Ascending aorta (tissue), 2 donors: ENCODE measurements at regions not wholly inside any gene's neighbourhood (a gene's known extent, or its start where the extent isn't known, plus 50 kb on each side); places are given as distances from the start of the nearest gene placed in this dataset.
"Not testable (repeated sequence)": the region's sequence is repeated elsewhere in the genome, so short reads cannot be mapped to it uniquely, and the experiment has no call there.

Experiments
- DNase-seq, 2 donors: peaks; one replicate each; pipeline ENCODE4 v3.0.0-alpha.2; 2019; ENCODE audit warnings: low spot score in 2 of 2
- H3K27ac ChIP-seq, 2 donors: fragments of 200-600 bp; sonication (generic); one replicate each; pipeline ENCODE4 v1.5.1; 2016 to 2017; ENCODE audit warnings: mild to moderate bottlenecking in 1 of 2
- H3K27me3 ChIP-seq: fragments of 200-600 bp; sonication (generic); one replicate; pipeline ENCODE4 v1.5.1; 2017
- H3K36me3 ChIP-seq, 2 donors: fragments of 200-600 bp; sonication (generic); one replicate each; pipeline ENCODE4 v1.5.1; 2016
- H3K4me1 ChIP-seq, 2 donors: fragments of 200-600 bp; sonication (generic); one replicate each; pipeline ENCODE4 v1.5.1; 2016 to 2017; ENCODE audit warnings: mild to moderate bottlenecking in 1 of 2
- H3K4me3 ChIP-seq, 2 donors: fragments of 200-600 bp; sonication (generic); one replicate each; pipeline ENCODE4 v1.5.1; 2016 to 2017; ENCODE audit warnings: mild to moderate bottlenecking in 1 of 2
- H3K9me3 ChIP-seq, 2 donors: fragments of 200-600 bp; sonication (generic); one replicate each; pipeline ENCODE4 v1.5.1; 2016
- CTCF ChIP-seq, 3 experiments: fragments of 200-600 bp in 2 of 3; fragments of 450-650 bp in 1 of 3; sonication (generic) in 2 of 3; IDR thresholded peaks; one replicate each; pipeline ENCODE4 v1.5.1; 2016 to 2019; ENCODE audit warnings: antibody characterized with exemption in 3 of 3, mild to moderate bottlenecking in 1 of 3, moderate library complexity in 1 of 3
- intact Hi-C: fragments of 100-400 bp; cut with DNase I; formaldehyde crosslinking; loops from one replicate; pipeline ENCODE4 v1.15.1; 2023

DNA sequence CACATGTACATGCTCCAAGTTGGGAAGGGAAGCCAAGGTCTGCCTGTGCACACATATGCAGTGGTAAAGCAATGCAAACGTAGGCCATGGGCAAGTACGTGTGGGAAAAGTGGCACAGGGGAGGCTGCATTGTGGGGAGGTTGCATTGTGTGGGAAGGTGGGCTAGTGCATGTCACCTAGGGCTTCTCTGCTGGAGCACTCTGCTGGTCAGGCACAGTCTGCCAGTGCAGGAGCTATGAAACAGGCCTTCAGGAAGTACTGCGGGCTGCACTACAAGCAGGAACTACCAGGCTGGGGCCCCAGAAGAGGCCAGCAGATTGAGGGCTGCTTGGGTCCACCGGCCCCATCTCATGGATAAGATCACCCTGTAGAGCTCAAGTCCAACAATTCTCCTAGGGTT, 1694.6 kb upstream of the CDH6 start:
- H3K4me1 ChIP-seq, result no peaks in the 10 kb centered on the region
- no peak overlapping the region for H3K4me3 ChIP-seq
- no peaks in the 10 kb centered on the region for H3K36me3 ChIP-seq
- intact Hi-C loops, result no loop called here
- no peak overlapping the region for H3K27ac ChIP-seq
- no peak for TF ChIP-seq CTCF (IDR thresholded peaks at IDR 0.05)
- no peaks in the 10 kb centered on the region for H3K27me3 ChIP-seq
- peaks cover 0 to 12% of the 10 kb centered on the region in 2 donors for H3K9me3 ChIP-seq
- no peak for DNase-seq

DNA sequence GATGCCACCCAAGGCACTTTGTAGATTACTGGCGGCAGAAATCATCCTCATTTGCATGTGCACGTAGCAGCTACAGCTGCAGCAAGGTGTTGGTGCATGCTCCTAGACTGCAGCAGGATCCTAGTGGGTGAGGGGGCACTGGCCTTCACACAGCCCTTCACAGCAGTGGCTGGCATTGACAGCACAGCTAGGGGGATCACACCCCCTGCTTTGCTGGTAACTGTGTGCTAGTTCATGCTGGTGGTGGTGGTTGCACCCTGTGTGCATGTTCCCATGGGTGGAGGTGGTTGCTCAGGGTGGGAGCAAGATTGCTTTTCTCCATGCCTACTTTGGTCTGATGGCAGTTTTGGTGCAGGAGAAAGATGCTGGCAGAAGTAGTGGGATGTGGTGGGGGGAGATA, 1695.1 kb upstream of the CDH6 start:
- DNase-seq, result no peak
- TF ChIP-seq CTCF (IDR thresholded peaks at IDR 0.05), result no peak
- no peaks in the 10 kb centered on the region for H3K4me1 ChIP-seq
- no peak overlapping the region for H3K27ac ChIP-seq
- intact Hi-C loops, result no loop called here
- H3K4me3 ChIP-seq, result no peak overlapping the region
- no peaks in the 10 kb centered on the region for H3K36me3 ChIP-seq
- peaks cover 0 to 12% of the 10 kb centered on the region in 2 donors for H3K9me3 ChIP-seq
- H3K27me3 ChIP-seq, result no peaks in the 10 kb centered on the region

DNA sequence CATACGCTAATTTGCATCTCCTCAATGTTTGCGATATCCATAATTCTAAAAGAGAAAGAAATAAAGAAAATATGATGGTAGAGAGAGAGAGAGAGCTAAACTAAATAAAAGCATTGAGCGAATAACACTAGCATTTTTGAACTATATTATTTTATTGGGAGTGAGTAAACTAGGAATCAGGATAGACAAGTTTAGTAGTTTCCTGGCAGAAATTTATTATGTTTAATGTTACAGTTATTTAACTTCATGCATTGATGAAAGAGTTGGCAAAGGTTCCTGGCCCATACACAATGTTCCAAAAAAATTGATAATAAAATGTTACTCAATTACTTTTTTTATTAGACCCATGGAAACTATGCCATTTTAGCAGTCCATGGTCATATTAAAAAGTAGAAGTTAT, 1708.2 kb upstream of the CDH6 start:
- H3K36me3 ChIP-seq, result no peaks in the 10 kb centered on the region
- TF ChIP-seq CTCF (IDR thresholded peaks at IDR 0.05), result no peak
- no peak for DNase-seq

DNA sequence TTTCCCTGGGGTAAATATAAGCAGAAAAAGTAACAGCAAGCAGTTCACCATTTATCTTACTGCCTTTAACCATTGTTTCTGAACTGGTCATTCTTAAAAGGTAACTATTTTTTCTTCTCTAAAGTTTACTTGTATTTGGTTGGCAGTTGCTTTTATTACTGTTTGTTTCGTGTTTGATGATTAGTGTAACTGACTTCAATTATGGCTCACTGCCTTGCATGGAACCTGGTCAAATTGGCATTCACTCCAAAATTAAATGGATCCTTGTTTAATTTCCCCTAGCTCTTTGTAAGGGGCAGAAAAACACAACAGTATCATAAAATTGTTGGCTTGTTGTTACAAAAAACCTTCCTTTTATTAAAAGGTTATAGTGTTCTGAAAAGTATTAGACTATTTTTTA, 1723.9 kb upstream of the CDH6 start:
- Histone ChIP-seq H3K4me3 (no peak overlapping the region), H3K27ac (no peak overlapping the region), H3K9me3 (no peaks in the 10 kb centered on the region), H3K36me3 (no peaks in the 10 kb centered on the region), H3K4me1 (no peaks in the 10 kb centered on the region), H3K27me3 (no peaks in the 10 kb centered on the region)
- no peak for DNase-seq
- intact Hi-C loops, result no loop called here
- no peak for TF ChIP-seq CTCF (IDR thresholded peaks at IDR 0.05)

More for the DNA sequence above, 1708.2 kb upstream of the CDH6 start:
- H3K9me3 ChIP-seq, result no peaks in the 10 kb centered on the region
- intact Hi-C loops, result no loop called here
- no peaks in the 10 kb centered on the region for H3K27me3 ChIP-seq
- no peaks in the 10 kb centered on the region for H3K4me1 ChIP-seq
- H3K27ac ChIP-seq, result no peak overlapping the region
- H3K4me3 ChIP-seq, result no peak overlapping the region

DNA sequence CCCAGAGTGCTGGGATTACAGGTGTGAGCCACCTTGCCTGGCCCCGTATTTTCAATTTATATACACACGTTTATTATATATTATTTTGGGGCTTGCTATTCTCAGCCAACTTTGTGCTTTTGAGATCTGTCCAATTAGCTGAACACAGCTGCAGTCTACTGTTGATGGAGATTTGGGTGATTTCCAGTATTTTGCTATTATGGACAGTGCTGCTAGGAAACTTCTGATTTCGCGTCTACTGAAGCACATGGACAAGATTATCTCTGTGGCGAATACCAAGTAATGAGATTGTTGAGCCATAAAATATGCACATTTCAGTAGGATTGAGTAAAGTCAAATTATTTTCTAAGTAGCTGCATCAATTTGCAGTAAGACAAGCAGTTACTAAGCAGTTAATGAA, 1731.2 kb upstream of the CDH6 start:
- no peaks in the 10 kb centered on the region for H3K9me3 ChIP-seq
- no peak overlapping the region for H3K27ac ChIP-seq
- H3K36me3 ChIP-seq, result no peaks in the 10 kb centered on the region
- no peak for DNase-seq
- no peak for TF ChIP-seq CTCF (IDR thresholded peaks at IDR 0.05)
- no peak overlapping the region for H3K4me3 ChIP-seq
- H3K4me1 ChIP-seq, result no peaks in the 10 kb centered on the region
- no peaks in the 10 kb centered on the region for H3K27me3 ChIP-seq
- intact Hi-C loops, result no loop called here

DNA sequence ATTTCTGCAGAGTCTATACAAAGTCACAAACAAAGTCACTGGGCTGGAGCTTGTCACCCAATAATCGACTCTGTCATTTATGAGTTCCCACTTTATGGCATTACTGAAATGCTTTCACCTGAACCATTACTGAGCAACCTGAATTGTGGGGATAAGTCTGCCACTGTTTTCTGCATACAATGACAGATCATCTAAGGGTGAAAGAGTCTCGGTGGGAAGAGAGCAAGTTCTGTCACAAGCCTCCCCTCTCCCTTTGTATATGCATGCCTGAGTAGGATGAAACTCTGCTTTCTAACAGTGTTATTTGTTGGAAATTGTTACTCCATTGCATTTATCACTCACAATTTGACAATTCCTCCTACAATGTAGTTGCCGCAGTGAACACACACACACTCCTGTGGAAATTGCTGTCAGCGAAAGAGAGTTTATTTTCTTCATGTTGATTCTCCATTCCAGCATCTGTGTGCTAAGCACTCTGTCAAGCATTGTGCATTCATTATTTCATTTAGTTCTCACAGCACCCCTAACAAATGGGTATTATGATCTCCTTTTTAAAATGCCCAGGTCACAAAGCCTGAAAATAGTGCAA, 1732.4 kb upstream of the CDH6 start:
- Histone ChIP-seq H3K27me3 (no peaks in the 10 kb centered on the region), H3K9me3 (no peaks in the 10 kb centered on the region), H3K4me3 (no peak overlapping the region), H3K4me1 (no peaks in the 10 kb centered on the region), H3K36me3 (no peaks in the 10 kb centered on the region), H3K27ac (no peak overlapping the region)
- no peak for TF ChIP-seq CTCF (IDR thresholded peaks at IDR 0.05)
- intact Hi-C loops, result no loop called here
- DNase-seq, result no peak

GRCh38 chr5:29451004-29451403, 1742.5 kb upstream of the CDH6 start:
- H3K36me3 ChIP-seq, H3K27ac ChIP-seq, H3K27me3 ChIP-seq, H3K4me1 ChIP-seq, H3K4me3 ChIP-seq, intact Hi-C loops, H3K9me3 ChIP-seq, DNase-seq: not testable (repeated sequence)
